RPMI8226 (cell line): ENCODE measurements at regions not wholly inside any gene's neighbourhood (a gene's known extent, or its start where the extent isn't known, plus 50 kb on each side); places are given as distances from the start of the nearest gene placed in this dataset.

Experiments
- DNase-seq: peaks from one replicate; pipeline ENCODE4 v3.0.0-alpha.2; 2015

- DNase-seq, result no peak
Measured at GRCh38 chr7:15905251-15906040, 219.0 kb upstream of the MEOX2 start.

GRCh38 chr7:15891151-15891881 is 204.8 kb upstream of the MEOX2 start:
- DNase-seq, result no peak

- peak; percentile 7 for DNase-seq
Measured at GRCh38 chr7:15889507-15889906, 203.0 kb upstream of the MEOX2 start.

- DNase-seq, result no peak
Measured at GRCh38 chr7:15888090-15888489, 201.6 kb upstream of the MEOX2 start.

- DNase-seq, result no peak
Measured at GRCh38 chr7:15886626-15887025, 200.1 kb upstream of the MEOX2 start.

GRCh38 chr7:15885678-15886077 is 199.2 kb upstream of the MEOX2 start:
- no peak for DNase-seq

- no peak for DNase-seq
Measured at GRCh38 chr7:15874774-15875173, 188.3 kb upstream of the MEOX2 start.

- no peak for DNase-seq
Measured at GRCh38 chr7:15870347-15870746, 183.9 kb upstream of the MEOX2 start.

GRCh38 chr7:15867441-15867840 is 181.0 kb upstream of the MEOX2 start:
- no peak for DNase-seq

- no peak for DNase-seq
Measured at GRCh38 chr7:15866753-15867152, 180.3 kb upstream of the MEOX2 start.

GRCh38 chr7:15864626-15864991 is 178.1 kb upstream of the MEOX2 start:
- DNase-seq, result no peak

GRCh38 chr7:15863951-15864625 is 177.6 kb upstream of the MEOX2 start:
- DNase-seq, result no peak

- no peak for DNase-seq
Measured at GRCh38 chr7:15862781-15863165, 176.3 kb upstream of the MEOX2 start.

GRCh38 chr7:15862016-15862780 is 175.7 kb upstream of the MEOX2 start:
- DNase-seq, result no peak

- no peak for DNase-seq
Measured at GRCh38 chr7:15860264-15860949, 173.9 kb upstream of the MEOX2 start.

GRCh38 chr7:15857026-15857425 is 170.5 kb upstream of the MEOX2 start:
- DNase-seq, result no peak

GRCh38 chr7:15856311-15856710 is 169.8 kb upstream of the MEOX2 start:
- no peak for DNase-seq

GRCh38 chr7:15855525-15856109 is 169.1 kb upstream of the MEOX2 start:
- no peak for DNase-seq

GRCh38 chr7:15854841-15855524 is 168.5 kb upstream of the MEOX2 start:
- no peak for DNase-seq

- DNase-seq, result no peak
Measured at GRCh38 chr7:15853832-15854470, 167.5 kb upstream of the MEOX2 start.

GRCh38 chr7:15851201-15851600 is 164.7 kb upstream of the MEOX2 start:
- DNase-seq, result no peak
